ENCODE measurements at regions not wholly inside any gene's neighbourhood (a gene's known extent, or its start where the extent isn't known, plus 50 kb on each side); places are given as distances from the start of the nearest gene placed in this dataset.

DNA sequence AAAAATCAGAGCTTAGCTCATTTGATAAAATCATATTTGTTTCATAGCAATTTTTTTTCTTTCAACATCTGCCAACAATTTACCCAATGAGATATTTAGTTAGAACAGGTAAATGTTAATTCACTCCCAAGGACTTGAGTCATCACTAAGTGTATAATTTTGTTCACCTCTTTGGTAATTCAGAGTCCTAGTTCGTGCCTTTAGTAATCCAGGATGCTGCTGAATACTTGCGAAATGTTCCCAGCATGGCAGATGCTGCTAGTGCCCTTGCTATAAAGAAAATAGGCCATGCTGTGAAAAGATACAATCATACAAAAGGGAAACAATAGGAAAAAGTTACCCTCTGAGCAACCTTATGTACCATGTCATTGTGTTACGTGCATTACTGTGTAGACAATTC is 210.5 kb downstream of the CSNK1G3 start:
- Histone ChIP-seq H3K36me3 (no peaks in the 10 kb centered on the region), H3K27ac (no peak overlapping the region), H3K27me3 (no peaks in the 10 kb centered on the region), H3K9me3 (no peaks in the 10 kb centered on the region), H3K4me1 (no peaks in the 10 kb centered on the region), H3K4me3 (no peak overlapping the region)
- no peak for DNase-seq
- no peak for TF ChIP-seq POLR2A (IDR thresholded peaks at IDR 0.05)
- TF ChIP-seq, protein P1, sequence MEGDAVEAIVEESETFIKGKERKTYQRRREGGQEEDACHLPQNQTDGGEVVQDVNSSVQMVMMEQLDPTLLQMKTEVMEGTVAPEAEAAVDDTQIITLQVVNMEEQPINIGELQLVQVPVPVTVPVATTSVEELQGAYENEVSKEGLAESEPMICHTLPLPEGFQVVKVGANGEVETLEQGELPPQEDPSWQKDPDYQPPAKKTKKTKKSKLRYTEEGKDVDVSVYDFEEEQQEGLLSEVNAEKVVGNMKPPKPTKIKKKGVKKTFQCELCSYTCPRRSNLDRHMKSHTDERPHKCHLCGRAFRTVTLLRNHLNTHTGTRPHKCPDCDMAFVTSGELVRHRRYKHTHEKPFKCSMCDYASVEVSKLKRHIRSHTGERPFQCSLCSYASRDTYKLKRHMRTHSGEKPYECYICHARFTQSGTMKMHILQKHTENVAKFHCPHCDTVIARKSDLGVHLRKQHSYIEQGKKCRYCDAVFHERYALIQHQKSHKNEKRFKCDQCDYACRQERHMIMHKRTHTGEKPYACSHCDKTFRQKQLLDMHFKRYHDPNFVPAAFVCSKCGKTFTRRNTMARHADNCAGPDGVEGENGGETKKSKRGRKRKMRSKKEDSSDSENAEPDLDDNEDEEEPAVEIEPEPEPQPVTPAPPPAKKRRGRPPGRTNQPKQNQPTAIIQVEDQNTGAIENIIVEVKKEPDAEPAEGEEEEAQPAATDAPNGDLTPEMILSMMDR (IDR thresholded peaks at IDR 0.05) = no peak

DNA sequence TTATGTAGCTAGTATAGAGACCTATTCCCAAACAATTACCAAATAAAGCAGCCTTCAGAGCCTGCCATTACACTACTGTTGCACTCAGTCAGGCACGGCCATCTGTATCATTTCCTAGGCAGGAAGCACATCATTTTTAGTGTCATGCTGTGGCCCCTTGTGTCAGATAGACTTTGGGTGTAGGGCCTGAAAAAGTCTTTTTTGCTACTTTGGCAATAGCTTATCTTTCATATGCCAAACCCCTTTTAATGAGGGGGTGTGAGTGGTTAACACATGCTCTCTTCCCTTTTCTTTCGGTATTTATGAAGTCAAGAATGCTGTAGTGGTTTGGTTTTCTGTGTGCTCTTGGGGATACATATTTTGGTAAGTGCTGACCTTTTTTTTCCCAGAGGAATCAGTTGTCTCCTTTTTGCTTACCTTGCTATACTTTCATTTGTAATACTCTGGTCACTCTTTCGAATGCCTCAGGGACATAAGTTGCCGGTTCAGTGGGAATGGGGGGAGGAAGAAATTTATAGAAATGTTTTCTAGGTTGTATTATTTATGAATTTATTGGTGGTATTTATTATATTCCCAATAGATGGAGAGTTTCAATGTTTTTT is 209.8 kb downstream of the CSNK1G3 start:
- Histone ChIP-seq H3K36me3 (no peaks in the 10 kb centered on the region), H3K27me3 (no peaks in the 10 kb centered on the region), H3K27ac (no peak overlapping the region), H3K4me3 (no peak overlapping the region), H3K9me3 (no peaks in the 10 kb centered on the region), H3K4me1 (no peaks in the 10 kb centered on the region)
- DNase-seq = no peak
- TF ChIP-seq, protein P1 (IDR thresholded peaks at IDR 0.05) = no peak
- TF ChIP-seq POLR2A (IDR thresholded peaks at IDR 0.05) = no peak

DNA sequence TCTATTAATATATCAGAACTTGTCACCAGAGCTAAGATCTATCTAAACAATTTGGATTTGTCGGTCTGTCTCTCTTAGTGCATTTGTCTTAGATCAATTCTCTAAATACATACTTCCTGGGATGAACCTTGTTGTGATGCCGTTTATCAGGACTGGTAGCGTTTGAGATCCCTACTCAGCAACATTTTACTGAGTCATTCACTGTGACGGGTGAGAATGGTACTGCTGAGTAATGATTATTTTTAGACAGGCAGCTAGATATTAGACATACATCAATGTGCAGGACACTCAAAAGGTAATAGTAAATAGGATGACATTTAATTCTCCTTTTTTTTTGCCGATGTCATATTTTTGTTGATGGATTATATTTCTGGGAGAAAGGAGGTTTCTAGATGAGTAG is 209.0 kb downstream of the CSNK1G3 start:
- no peak for DNase-seq
- Histone ChIP-seq H3K27me3 (no peaks in the 10 kb centered on the region), H3K4me3 (no peak overlapping the region), H3K27ac (no peak overlapping the region), H3K9me3 (no peaks in the 10 kb centered on the region), H3K4me1 (no peaks in the 10 kb centered on the region), H3K36me3 (no peaks in the 10 kb centered on the region)
- no peak for TF ChIP-seq POLR2A (IDR thresholded peaks at IDR 0.05)
- TF ChIP-seq, protein P1 (IDR thresholded peaks at IDR 0.05) = no peak

DNA sequence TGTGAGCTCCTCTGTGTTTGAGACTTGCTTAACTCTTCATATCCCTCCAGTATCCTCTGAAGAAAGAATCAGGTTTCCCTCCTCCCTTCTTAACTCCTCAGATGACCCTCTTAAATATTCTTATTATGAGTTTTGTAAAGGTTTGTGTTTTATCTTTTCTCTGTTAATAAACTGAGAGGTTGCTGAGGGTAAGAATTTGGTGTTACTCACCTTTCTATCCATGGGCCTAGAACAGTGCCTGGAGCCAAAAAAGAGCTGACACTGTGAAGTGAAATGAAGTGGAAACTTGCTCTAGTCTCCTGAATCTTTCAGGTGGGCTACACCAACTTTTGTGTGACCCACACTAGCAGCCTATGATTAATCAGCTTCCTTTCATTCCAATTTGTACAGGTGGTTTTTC is 208.4 kb downstream of the CSNK1G3 start:
- Histone ChIP-seq H3K9me3 (no peaks in the 10 kb centered on the region), H3K27me3 (no peaks in the 10 kb centered on the region), H3K36me3 (no peaks in the 10 kb centered on the region), H3K27ac (no peak overlapping the region), H3K4me1 (no peaks in the 10 kb centered on the region), H3K4me3 (no peak overlapping the region)
- DNase-seq = no peak
- no peak for TF ChIP-seq POLR2A (IDR thresholded peaks at IDR 0.05)
- TF ChIP-seq, protein P1 (IDR thresholded peaks at IDR 0.05) = no peak

DNA sequence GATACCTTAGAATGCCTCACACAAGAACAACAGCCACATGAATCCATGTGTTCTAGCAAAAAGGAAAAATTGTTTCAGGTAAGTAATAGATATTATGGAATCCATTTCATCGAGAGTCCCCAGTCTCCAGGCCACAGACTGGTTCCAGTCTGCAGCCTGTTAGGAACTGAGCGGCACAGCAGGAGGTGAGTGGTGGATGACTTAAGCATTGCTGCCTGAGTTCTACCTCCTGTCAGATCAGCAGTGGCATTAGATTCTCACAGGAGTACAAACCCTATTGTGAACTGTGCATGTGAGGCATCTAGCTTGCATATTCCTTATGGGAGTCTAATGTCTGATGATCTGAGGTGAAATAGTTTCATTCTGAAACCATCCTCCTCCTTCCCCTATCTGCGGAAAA is 207.0 kb downstream of the CSNK1G3 start:
- DNase-seq = no peak
- Histone ChIP-seq H3K27me3 (no peaks in the 10 kb centered on the region), H3K27ac (no peak overlapping the region), H3K4me3 (no peak overlapping the region), H3K9me3 (no peaks in the 10 kb centered on the region), H3K36me3 (no peaks in the 10 kb centered on the region), H3K4me1 (no peaks in the 10 kb centered on the region)
- TF ChIP-seq, protein P1 (IDR thresholded peaks at IDR 0.05) = no peak
- TF ChIP-seq POLR2A (IDR thresholded peaks at IDR 0.05) = no peak

DNA sequence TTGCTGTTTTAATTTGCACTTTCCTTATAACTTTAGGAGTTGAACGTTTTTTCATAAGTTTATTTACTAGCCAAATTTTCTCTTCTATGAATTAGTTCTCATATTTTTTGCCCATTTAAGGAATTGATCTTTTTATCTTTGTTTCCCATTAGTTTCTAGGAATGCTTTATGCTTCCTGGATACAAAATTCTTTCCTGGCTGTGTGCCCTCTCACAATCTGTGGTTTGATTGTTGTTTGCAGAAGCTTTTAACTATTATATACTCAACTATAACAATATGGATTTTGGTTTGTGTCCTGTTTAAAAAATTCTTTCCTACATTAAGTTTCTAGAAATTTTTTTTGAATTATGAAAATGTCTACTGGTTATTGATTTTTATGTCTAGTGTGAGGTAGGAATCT is 206.3 kb downstream of the CSNK1G3 start:
- no peaks in the 10 kb centered on the region for H3K9me3 ChIP-seq
- no peak overlapping the region for H3K4me3 ChIP-seq
- H3K27me3 ChIP-seq = no peaks in the 10 kb centered on the region
- no peaks in the 10 kb centered on the region for H3K36me3 ChIP-seq
- H3K27ac ChIP-seq = no peak overlapping the region
- DNase-seq = no peak
- no peaks in the 10 kb centered on the region for H3K4me1 ChIP-seq
- TF ChIP-seq, protein P1 (IDR thresholded peaks at IDR 0.05) = no peak
- no peak for TF ChIP-seq POLR2A (IDR thresholded peaks at IDR 0.05)
